CD4-positive, alpha-beta memory T cell (primary cell): ENCODE measurements at regions not wholly inside any gene's neighbourhood (a gene's known extent, or its start where the extent isn't known, plus 50 kb on each side); places are given as distances from the start of the nearest gene placed in this dataset.

ENCODE experiments used
- CTCF ChIA-PET: fragments of 350-600 bp; sonication (Branson Sonifier 250); formaldehyde crosslinking; loops from one replicate; lab custom pipeline; 2021; ENCODE audit warnings: inconsistent platforms; ENCODE audit not compliant: partially characterized antibody; lab: Charles Lee
- POLR2A ChIA-PET: fragments of 350-600 bp; sonication (Branson Sonifier 250); formaldehyde crosslinking; loops from one replicate; lab custom pipeline; 2021; ENCODE audit not compliant: partially characterized antibody; lab: Charles Lee
- DNase-seq, 5 donors: peaks; one replicate each; pipeline versions ENCODE4 v3.0.0 to v3.0.0-alpha.2; 2020 to 2022; ENCODE audit warnings: mixed read lengths in 1 of 5
- H3K27ac ChIP-seq: one replicate; pipeline ENCODE4 v1.7.0; 2013; ENCODE audit warnings: low read depth, low read length
- H3K27me3 ChIP-seq: 2 replicates; pipeline ENCODE4 v1.7.0; 2013; ENCODE audit warnings: mild to moderate bottlenecking, low read length, moderate library complexity; ENCODE audit not compliant: insufficient read depth
- H3K36me3 ChIP-seq: 2 replicates; pipeline ENCODE4 v1.7.0; 2013; ENCODE audit warnings: mild to moderate bottlenecking, low read length, moderate library complexity; ENCODE audit not compliant: insufficient read depth
- H3K4me1 ChIP-seq: 2 replicates; pipeline ENCODE4 v1.7.0; 2013; ENCODE audit warnings: mild to moderate bottlenecking, low read length, moderate library complexity; ENCODE audit not compliant: insufficient read depth
- H3K4me3 ChIP-seq, 2 donors: one replicate each; pipeline ENCODE4 v1.7.0; 2013; ENCODE audit warnings: low read length in 2 of 2, mild to moderate bottlenecking in 1 of 2
- H3K9me3 ChIP-seq, 2 donors: one replicate each; pipeline ENCODE4 v1.7.0; 2013; ENCODE audit warnings: low read length in 2 of 2, control low read depth in 1 of 2; ENCODE audit not compliant: control insufficient read depth in 1 of 2
- H3K27ac Mint-ChIP-seq, 7 donors: one replicate each; pipeline ENCODE4 v1.8.0; 2020 to 2021; ENCODE audit warnings: mixed read lengths in 7 of 7, mild to moderate bottlenecking in 6 of 7, inconsistent platforms in 3 of 7, moderate library complexity in 3 of 7
- H3K27me3 Mint-ChIP-seq, 2 donors: one replicate each; pipeline ENCODE4 v1.8.0; 2020 to 2021; ENCODE audit warnings: mixed read lengths in 2 of 2
- H3K36me3 Mint-ChIP-seq, 2 donors: one replicate each; pipeline ENCODE4 v1.8.0; 2020 to 2021; ENCODE audit warnings: mixed read lengths in 2 of 2, inconsistent platforms in 1 of 2, mild to moderate bottlenecking in 1 of 2
- H3K4me1 Mint-ChIP-seq, 4 donors: one replicate each; pipeline ENCODE4 v1.8.0; 2020 to 2021; ENCODE audit warnings: mixed read lengths in 4 of 4, mild to moderate bottlenecking in 1 of 4
- H3K4me3 Mint-ChIP-seq, 8 donors: one replicate each; pipeline ENCODE4 v1.8.0; 2020 to 2021; ENCODE audit warnings: mixed read lengths in 8 of 8, mild to moderate bottlenecking in 7 of 8, moderate library complexity in 6 of 8, inconsistent platforms in 3 of 8
- H3K9me3 Mint-ChIP-seq, 8 donors: one replicate each; pipeline ENCODE4 v1.8.0; 2020 to 2021; ENCODE audit warnings: mixed read lengths in 8 of 8, mild to moderate bottlenecking in 5 of 8, inconsistent platforms in 3 of 8, moderate library complexity in 1 of 8
- intact Hi-C: fragments of 100-400 bp; cut with micrococcal nuclease; formaldehyde crosslinking; loops from one replicate; pipeline ENCODE4 v1.15.1; 2023

DNA sequence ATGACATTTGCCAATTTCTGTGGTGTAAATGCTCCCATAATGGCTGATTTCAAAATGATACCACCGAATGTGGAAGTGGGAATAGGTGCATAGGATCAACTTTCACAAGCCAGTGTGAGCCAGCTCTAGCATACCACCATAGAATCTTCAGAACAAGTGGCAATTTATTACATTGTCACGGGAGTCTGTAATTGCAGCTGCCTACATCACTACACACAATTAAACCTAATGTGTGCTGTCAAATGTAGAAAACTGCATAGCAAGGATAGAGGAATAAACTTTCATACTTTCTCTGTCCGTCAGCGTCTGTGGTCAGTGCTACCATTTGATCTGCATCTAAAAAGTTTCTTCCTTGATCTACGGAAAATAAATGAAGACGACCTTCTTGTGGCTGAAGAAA lies 417.8 kb upstream of the TOM1L1 start:
- ChIA-PET POLR2A (no interaction called here), CTCF (no interaction called here)
- intact Hi-C loops = no loop called here
- peaks cover 0 to 4% (median 0%) of the 10 kb centered on the region in 8 donors for H3K9me3 Mint-ChIP-seq
- no peak overlapping the region for H3K4me3 Mint-ChIP-seq
- no peaks in the 10 kb centered on the region for H3K27me3 ChIP-seq
- no peak overlapping the region for H3K27ac Mint-ChIP-seq
- no peaks in the 10 kb centered on the region for H3K36me3 Mint-ChIP-seq
- H3K4me3 ChIP-seq = no peak overlapping the region
- no peaks in the 10 kb centered on the region for H3K27me3 Mint-ChIP-seq
- no peaks in the 10 kb centered on the region for H3K4me1 ChIP-seq
- no peak for DNase-seq
- H3K36me3 ChIP-seq = no peaks in the 10 kb centered on the region
- no peaks in the 10 kb centered on the region for H3K9me3 ChIP-seq
- no peak overlapping the region for H3K27ac ChIP-seq
- H3K4me1 Mint-ChIP-seq = no peaks in the 10 kb centered on the region

DNA sequence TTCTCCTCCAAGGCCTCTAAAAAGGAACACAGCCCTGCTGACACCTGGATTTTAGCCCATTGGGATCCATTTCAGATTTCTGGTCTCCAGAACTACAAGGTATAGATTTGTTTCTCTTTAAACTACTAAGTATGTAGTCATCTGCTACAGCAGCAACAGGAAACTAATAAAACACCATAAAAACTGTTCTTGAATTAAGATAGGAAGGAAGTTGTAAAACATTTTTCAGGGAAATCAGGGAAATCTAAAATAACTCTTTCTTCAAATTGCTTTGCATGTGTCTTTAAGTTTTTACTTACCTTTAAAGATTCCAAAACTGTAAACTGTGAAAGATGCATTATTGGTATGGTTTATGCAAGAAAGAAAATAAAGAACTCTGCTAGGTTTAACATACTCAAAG lies 407.0 kb upstream of the TOM1L1 start:
- Histone ChIP-seq H3K27me3 (no peaks in the 10 kb centered on the region), H3K27ac (no peak overlapping the region), H3K4me3 (no peak overlapping the region), H3K9me3 (no peaks in the 10 kb centered on the region), H3K4me1 (no peaks in the 10 kb centered on the region), H3K36me3 (no peaks in the 10 kb centered on the region)
- POLR2A ChIA-PET = no interaction called here
- no peaks in the 10 kb centered on the region for H3K4me1 Mint-ChIP-seq
- H3K9me3 Mint-ChIP-seq = peaks cover 0 to 5% (median 3%) of the 10 kb centered on the region in 8 donors
- H3K4me3 Mint-ChIP-seq = no peak overlapping the region
- CTCF ChIA-PET = no interaction called here
- no peaks in the 10 kb centered on the region for H3K36me3 Mint-ChIP-seq
- no peaks in the 10 kb centered on the region for H3K27me3 Mint-ChIP-seq
- no peak overlapping the region for H3K27ac Mint-ChIP-seq
- intact Hi-C loops = no loop called here
- DNase-seq = no peak

DNA sequence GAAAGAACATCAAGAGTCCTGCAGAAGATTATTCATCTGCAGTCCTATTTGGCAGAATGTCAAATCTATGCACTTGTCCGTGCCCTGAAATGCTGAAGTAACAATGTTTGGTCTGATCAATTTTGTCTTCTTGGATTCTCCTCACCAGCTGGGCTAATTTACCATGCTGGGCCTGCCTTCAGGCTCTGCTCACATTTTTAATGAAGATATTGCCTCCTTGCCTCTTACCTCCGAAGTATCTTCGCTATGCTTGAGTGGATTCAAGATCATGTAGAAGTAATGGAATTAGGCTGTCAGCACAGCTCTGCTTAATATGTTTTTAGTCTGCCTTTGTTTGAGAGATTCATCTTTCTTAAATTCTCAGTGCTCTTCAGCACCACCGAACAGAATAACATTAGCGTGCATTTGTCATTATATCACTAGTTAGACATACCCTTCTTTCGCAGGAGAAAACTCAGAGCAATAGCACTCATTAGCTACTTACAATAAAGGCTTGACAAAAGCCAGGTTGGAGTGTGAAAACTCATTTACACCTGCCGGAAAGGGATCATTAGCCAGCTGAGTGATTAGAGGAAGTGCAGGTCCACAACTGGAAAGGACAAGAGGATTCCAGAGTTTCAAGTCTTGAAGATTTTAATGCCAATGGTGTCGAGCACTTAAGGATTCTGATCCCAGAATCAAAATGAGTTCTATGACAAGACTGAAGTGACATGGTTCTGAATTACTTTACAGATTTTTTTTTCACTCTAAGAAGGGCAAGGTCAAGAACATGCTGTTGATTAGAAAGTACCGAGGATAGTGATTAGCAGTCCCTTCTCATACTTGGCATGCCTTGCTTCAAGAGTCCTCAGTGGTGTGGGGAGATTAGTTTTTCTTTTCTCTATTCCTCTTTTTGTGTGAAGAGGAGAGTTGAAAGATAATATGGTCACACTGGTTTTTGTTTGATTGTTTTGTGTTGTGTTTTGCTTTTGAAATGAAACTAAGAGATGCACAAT lies 405.6 kb upstream of the TOM1L1 start:
- Histone ChIP-seq H3K4me1 (no peaks in the 10 kb centered on the region), H3K27me3 (no peaks in the 10 kb centered on the region), H3K9me3 (no peaks in the 10 kb centered on the region), H3K36me3 (no peaks in the 10 kb centered on the region), H3K4me3 (no peak overlapping the region), H3K27ac (no peak overlapping the region)
- H3K9me3 Mint-ChIP-seq = peaks cover 0 to 3% (median 3%) of the 10 kb centered on the region in 8 donors
- no peak overlapping the region for H3K4me3 Mint-ChIP-seq
- intact Hi-C loops = no loop called here
- H3K36me3 Mint-ChIP-seq = no peaks in the 10 kb centered on the region
- ChIA-PET POLR2A (no interaction called here), CTCF (interaction anchor here (1.6 kb wide), 1 partner anchor 11 kb away, joined by 3 read pairs; no protein-coding TSS in a partner anchor)
- no peaks in the 10 kb centered on the region for H3K4me1 Mint-ChIP-seq
- H3K27me3 Mint-ChIP-seq = no peaks in the 10 kb centered on the region
- no peak overlapping the region for H3K27ac Mint-ChIP-seq
- DNase-seq = no peak

DNA sequence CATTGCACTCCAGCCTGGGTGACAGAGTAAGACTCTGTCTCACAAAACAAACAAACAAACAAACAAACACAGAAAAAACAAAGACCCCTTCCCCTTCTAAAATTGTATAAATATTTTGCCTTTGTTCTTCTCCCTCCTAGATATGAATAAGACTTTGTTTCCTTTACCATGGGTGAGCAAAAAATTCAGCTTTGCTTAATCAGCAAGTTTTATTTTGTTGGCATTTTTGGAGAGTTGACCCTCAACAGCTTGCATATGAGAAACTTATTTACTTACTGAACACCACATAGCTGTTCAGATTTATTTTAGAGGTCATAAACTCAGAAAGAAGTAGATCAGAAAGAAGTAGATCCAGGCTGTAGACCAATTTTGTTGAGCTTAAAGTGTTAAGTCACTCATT lies 395.2 kb upstream of the TOM1L1 start:
- no peaks in the 10 kb centered on the region for H3K4me1 Mint-ChIP-seq
- no peak overlapping the region for H3K27ac Mint-ChIP-seq
- H3K4me1 ChIP-seq = no peaks in the 10 kb centered on the region
- H3K36me3 ChIP-seq = no peaks in the 10 kb centered on the region
- ChIA-PET CTCF (no interaction called here), POLR2A (no interaction called here)
- no peaks in the 10 kb centered on the region for H3K9me3 ChIP-seq
- no peak overlapping the region for H3K4me3 ChIP-seq
- no peaks in the 10 kb centered on the region for H3K36me3 Mint-ChIP-seq
- no peak overlapping the region for H3K4me3 Mint-ChIP-seq
- H3K27me3 ChIP-seq = no peaks in the 10 kb centered on the region
- intact Hi-C loops = no loop called here
- H3K27me3 Mint-ChIP-seq = no peaks in the 10 kb centered on the region
- H3K9me3 Mint-ChIP-seq = peaks cover 0 to 6% (median 2%) of the 10 kb centered on the region in 8 donors
- no peak overlapping the region for H3K27ac ChIP-seq
- DNase-seq = no peak

DNA sequence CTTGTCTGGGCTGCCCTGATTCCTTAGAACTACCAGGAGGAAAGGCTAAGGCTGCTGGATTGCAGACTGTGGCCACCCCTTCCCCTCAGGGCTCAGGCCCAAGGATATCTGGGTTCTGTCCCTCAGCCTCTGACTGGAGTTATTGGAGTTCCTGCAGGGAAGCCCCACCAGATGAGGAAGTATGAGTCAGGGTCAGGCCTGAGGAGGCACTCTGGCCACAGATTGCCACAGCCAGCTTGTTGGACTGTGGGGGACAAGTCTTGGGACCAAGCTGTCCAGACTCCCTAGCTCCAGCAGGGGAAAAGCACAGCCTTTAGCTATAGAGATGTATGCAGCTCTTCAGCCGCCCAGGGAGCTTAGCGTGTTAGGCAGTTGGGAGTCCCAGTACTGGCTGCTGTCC lies 381.9 kb upstream of the TOM1L1 start:
- no peak overlapping the region for H3K27ac Mint-ChIP-seq
- no peaks in the 10 kb centered on the region for H3K36me3 Mint-ChIP-seq
- no peak for DNase-seq
- Histone ChIP-seq H3K9me3 (no peaks in the 10 kb centered on the region), H3K27me3 (no peaks in the 10 kb centered on the region), H3K36me3 (no peaks in the 10 kb centered on the region), H3K4me3 (no peak overlapping the region), H3K27ac (no peak overlapping the region), H3K4me1 (no peaks in the 10 kb centered on the region)
- POLR2A ChIA-PET = no interaction called here
- no peaks in the 10 kb centered on the region for H3K27me3 Mint-ChIP-seq
- H3K4me3 Mint-ChIP-seq = no peak overlapping the region
- CTCF ChIA-PET = no interaction called here
- intact Hi-C loops = no loop called here
- H3K9me3 Mint-ChIP-seq = peaks cover 0 to 8% (median 4%) of the 10 kb centered on the region in 8 donors
- no peaks in the 10 kb centered on the region for H3K4me1 Mint-ChIP-seq

DNA sequence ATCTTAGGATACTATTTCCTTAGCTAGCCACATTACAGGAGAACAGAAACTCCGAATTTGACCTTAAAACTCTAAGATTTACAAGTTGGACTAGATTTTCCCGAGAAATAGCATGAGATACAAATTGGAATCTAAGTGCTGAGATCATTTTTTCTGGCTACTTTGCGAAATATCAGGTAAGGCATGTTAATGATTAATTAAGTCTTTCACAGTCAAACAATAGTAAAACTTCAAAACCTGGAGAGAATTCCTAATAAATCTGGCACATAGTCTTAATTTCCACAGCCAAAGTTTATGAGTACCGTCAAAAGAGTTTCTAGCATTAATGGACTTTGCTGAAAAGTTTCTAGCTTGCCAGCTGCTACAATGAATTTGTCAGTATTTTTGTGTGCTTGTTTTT lies 379.5 kb upstream of the TOM1L1 start:
- H3K27me3 Mint-ChIP-seq = no peaks in the 10 kb centered on the region
- H3K4me3 Mint-ChIP-seq = no peak overlapping the region
- CTCF ChIA-PET = no interaction called here
- H3K4me3 ChIP-seq = no peak overlapping the region
- H3K36me3 ChIP-seq = no peaks in the 10 kb centered on the region
- no peaks in the 10 kb centered on the region for H3K4me1 ChIP-seq
- no peaks in the 10 kb centered on the region for H3K36me3 Mint-ChIP-seq
- H3K27ac Mint-ChIP-seq = no peak overlapping the region
- intact Hi-C loops = no loop called here
- POLR2A ChIA-PET = no interaction called here
- peaks cover 0 to 8% (median 3%) of the 10 kb centered on the region in 8 donors for H3K9me3 Mint-ChIP-seq
- no peaks in the 10 kb centered on the region for H3K4me1 Mint-ChIP-seq
- no peaks in the 10 kb centered on the region for H3K9me3 ChIP-seq
- DNase-seq = no peak
- no peak overlapping the region for H3K27ac ChIP-seq
- H3K27me3 ChIP-seq = no peaks in the 10 kb centered on the region

DNA sequence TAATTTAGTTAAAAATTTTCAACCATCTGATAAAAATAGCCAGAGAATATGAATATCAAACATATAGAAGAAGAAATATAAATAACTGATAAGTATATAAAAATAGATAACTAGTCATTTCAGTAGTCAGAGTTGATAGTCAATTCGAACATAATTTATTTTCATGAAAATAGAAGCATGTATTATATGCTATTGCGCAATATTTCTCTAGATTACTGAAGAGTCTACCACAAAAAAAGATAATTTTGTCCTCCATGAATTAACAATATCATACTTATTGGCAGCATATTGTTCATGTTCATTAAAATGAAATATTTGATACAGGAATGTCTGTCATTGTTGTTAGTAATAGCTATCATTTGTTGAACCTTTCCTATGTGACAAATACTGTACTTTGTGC lies 376.2 kb upstream of the TOM1L1 start:
- Histone ChIP-seq H3K9me3 (no peaks in the 10 kb centered on the region), H3K27ac (no peak overlapping the region), H3K4me1 (no peaks in the 10 kb centered on the region), H3K27me3 (no peaks in the 10 kb centered on the region), H3K36me3 (no peaks in the 10 kb centered on the region), H3K4me3 (no peak overlapping the region)
- no peaks in the 10 kb centered on the region for H3K4me1 Mint-ChIP-seq
- DNase-seq = no peak
- H3K27ac Mint-ChIP-seq = no peak overlapping the region
- ChIA-PET POLR2A (no interaction called here), CTCF (no interaction called here)
- H3K9me3 Mint-ChIP-seq = peaks cover 0 to 4% (median 0%) of the 10 kb centered on the region in 8 donors
- intact Hi-C loops = no loop called here
- H3K36me3 Mint-ChIP-seq = no peaks in the 10 kb centered on the region
- no peaks in the 10 kb centered on the region for H3K27me3 Mint-ChIP-seq
- no peak overlapping the region for H3K4me3 Mint-ChIP-seq
